AG08396 (cell line): ENCODE measurements at regions not wholly inside any gene's neighbourhood (a gene's known extent, or its start where the extent isn't known, plus 50 kb on each side); places are given as distances from the start of the nearest gene placed in this dataset.
"Not testable (repeated sequence)": the region's sequence is repeated elsewhere in the genome, so short reads cannot be mapped to it uniquely, and the experiment has no call there.

ENCODE experiments used
- DNase-seq: peaks from one replicate; pipeline ENCODE4 v3.0.0; 2012; ENCODE audit warnings: low spot score, mixed read lengths

DNA sequence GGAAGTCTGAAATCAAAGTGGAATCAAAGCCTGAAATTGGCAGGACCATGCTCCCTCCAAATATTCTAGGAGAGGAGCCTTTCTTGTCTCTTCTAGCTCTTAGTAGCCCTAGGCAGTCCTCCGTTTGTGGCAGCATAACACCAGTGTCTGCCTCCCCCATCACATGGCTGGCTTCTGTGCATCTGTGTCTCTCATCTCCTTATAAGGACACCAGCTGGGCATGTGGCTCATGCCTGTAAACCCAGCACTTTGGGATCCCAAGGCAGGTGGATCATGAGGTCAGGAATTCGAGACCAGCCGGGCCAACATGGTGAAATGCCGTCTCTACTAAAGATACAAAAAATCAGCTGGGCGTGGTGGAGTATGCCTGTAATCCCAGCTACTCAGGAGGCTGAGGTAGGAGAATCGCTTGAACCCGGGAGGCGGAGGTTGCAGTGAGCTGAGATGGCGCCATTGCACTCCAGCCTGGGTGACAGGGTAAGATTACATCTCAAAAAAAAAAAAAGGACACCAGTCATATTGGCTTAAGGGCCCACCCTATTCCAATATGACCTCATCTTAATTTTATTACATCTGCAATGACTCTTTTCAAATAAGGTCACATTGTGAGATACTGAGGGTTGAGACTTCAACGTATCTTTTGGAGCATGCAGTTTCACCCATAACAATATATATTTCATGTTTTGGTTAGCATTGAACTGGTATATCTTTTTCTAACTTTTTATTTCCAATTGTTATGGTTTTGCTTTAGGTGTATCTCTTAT, 148.0 kb upstream of the TPM1 start:
- no peak for DNase-seq

DNA sequence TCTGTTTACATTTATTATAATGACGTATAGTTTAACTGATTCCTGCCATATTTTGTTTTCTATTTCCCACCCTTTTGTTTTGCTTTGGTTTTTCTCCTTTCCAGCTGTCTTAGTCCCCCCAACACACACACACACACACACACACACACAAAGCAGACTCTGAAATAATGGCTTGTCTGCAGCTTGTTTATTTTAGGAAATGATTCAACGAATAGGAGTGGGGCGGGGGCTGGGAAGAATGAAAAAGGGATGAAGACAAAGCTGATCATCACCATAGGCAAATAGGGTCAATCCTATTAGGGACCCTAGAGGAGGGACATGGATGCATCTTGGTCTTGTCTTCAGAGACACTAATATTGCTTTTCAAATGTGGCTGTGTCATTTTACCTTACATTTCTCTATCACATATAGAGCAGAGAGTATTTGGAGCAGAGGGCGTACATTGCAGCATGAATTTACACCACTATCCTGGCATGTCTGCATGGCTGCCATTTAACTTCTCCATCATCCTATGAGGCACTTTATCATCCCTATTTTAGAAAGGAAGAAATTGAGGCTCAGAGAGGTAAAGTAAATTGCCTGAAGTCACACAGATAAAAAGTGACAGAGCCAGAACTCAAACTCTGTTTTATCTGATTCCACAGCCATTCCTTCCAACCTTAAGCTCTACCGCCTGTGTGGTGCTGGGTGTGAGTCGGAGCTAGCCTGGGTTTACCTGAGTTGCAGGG, 147.2 kb upstream of the TPM1 start:
- no peak for DNase-seq

DNA sequence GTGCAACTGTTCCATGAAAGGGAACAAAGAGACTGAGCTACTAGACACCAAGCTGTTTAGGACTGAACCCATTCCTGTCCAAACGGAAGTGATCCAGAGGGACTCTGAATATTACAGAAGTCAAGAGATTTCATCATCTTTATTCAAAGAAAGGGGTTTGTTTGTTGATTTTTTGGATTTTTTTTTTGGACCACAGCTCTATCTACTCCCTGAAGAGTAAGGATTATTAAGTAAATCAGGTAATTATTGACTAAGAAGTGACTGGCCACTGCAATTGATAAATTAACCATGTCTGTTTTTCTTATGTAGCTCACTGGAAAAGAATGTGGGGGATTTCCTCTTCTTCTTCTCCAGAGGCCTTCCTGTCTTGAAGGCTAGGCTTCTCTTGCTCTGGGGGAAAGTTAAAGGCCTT, 146.6 kb upstream of the TPM1 start:
- DNase-seq = peak; percentile 38

GRCh38 chr15:62896380-62896866, 146.1 kb upstream of the TPM1 start:
- no peak for DNase-seq

GRCh38 chr15:62896969-62897486, 145.5 kb upstream of the TPM1 start:
- peak; percentile 94 for DNase-seq

DNA sequence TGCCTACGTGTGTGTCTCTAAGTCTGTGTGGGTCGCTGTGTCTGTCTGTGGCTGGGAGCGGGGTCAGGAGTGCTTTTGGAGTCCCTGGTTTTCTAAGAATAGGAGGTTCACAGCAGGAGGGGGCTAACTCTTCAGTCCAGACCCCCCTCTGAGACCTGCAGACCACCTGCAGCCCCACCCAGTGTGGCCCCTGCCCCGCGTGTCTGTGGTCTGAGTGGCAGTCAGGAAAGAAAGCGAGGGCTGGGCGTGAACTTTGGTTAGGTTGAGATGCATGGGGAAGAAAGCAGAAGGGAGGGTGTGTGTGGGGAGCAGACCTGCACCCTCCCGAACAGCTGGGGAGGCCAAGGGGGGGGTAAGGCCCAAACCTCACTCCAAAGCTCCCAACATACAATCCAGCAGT, 144.9 kb upstream of the TPM1 start:
- no peak for DNase-seq

GRCh38 chr15:62899090-62899493, 143.5 kb upstream of the TPM1 start:
- DNase-seq = no peak

DNA sequence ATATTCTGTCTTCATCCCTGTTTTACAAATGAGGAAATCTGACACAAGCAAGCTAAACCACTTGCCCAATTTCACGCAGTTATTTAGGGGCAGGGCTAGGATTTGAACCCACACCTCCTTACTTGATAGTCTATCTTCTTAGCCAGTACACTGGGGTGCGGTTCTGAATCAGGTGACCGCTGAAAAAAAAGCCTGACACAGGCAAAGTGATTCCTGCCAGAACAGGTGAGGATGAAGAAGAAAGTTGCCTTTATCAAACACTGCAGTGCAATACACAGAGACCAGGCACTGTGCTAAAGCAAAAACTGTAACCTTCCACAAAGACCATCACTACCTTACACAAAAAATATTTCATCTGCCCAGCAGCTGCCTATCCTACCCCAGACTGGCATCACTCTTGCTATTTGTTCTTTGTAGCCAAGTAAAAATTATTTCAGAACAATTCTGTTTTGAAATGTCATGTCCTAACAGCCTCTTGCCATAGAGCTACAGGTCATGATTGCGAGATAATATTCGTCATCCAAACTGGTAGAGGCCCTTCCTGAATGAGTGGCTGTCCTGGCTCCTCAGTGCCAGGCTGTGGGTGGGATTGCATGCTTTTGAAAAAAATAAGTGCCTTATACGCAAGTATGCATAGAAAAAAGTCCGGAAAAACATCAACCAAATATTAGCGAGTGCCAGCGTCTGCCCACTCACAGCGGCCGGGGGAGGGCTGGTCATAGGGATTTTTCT, 142.3 kb upstream of the TPM1 start:
- DNase-seq = no peak

GRCh38 chr15:62901087-62901486, 141.5 kb upstream of the TPM1 start:
- no peak for DNase-seq

GRCh38 chr15:62901909-62902546, 140.5 kb upstream of the TPM1 start:
- no peak for DNase-seq

DNA sequence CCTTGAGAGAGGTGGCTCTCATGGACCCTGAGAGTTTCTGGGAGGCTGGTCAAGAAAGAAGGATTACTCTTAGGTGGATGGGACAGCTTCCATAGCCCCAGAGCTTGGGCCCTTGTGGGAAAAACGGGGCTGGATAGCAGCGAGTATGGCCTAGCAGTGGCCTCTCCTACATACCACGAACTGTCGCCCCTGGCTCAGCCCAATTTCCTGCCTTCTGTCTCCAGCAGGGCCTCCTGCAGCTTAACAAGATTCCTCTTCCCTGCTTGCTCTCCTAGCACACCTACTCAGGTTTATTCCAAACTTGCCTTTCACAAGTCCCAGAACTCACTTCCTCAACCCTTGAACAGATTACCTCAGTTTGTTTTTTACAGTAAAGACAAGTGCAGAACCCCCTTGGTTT, 139.7 kb upstream of the TPM1 start:
- DNase-seq = no peak

- DNase-seq = no peak
Measured at GRCh38 chr15:62903437-62903836, 139.1 kb upstream of the TPM1 start.

- DNase-seq = no peak
Measured at GRCh38 chr15:62904041-62904910, 138.3 kb upstream of the TPM1 start.

DNA sequence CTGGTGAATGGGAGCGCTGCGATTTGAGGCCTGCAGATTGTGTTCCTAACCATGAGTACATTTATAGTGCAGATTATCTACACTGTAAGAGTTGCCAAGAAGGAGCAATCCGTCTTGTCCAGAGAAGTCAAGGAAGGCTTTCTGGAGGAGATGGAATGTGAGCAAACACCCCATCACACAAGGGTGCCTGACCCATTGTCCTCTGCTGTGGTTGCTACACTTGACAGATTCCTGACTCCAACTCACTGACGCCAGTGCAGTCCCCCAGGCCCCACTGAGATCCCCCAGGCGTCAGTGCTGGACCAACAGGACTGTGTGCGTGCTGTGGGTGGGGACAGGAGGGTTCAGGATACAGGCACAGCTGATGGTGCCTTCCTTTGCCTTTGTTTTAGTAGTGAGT, 135.9 kb upstream of the TPM1 start:
- no peak for DNase-seq

GRCh38 chr15:62907275-62907674, 135.3 kb upstream of the TPM1 start:
- DNase-seq = no peak

DNA sequence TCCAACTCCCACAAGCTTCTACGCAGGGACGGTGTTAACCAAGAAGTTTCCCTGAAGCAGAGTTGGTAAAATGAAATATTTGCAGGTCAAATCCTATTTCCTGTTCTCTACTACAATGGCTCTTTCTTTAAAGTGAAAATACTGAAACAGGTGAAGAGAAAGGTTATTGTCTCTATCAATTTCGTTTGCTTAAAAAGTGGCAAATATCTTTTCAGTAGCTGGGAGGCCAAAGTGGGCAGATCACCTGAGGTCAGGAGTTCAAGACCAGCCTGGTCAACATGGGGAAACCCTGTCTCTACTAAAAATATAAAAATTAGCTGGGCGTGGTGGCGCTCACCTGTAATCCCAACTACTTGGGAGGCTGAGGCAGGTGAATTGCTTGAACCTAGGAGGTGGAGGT, 134.2 kb upstream of the TPM1 start:
- DNase-seq = not testable (repeated sequence)

DNA sequence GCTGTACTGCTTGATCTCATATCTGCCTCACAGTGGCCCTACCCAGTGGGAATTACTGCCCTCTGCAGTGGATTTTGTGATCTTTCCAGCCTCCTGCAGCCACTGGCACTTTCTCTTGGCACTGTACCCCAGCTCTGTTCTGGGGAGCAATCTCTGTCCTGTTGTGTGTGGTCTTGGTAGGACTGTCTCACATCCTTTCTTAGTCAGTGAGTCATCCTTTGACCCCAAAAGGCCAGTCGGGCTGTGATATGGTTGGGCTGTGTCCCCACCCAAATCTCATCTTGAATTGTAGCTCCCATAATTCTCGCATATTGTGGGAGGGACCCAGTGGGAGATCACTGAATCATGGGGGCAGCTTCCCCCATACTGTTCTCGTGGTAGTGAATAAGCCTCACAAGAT, 133.3 kb upstream of the TPM1 start:
- DNase-seq = no peak

- DNase-seq = no peak
Measured at GRCh38 chr15:62912282-62912681, 130.3 kb upstream of the TPM1 start.

DNA sequence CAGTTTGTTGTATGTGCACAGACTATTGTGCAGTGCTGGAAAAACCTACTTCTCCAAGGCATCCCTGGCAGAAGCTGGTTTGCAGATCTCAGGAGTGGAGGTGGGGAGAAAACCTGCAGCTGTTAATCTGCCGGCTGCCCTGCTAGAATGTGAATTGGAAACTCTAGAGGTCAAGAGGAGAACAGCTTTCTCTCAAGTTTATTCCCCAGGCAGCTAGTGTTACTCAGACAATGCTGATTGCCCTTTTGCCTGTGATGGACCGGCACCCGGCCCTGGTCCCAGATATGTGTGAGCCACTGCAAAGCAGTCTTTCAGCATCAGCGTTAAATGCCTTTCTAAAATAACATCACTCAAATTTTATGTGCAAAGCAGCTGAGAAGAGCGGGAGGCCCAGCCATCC, 129.7 kb upstream of the TPM1 start:
- DNase-seq = no peak

DNA sequence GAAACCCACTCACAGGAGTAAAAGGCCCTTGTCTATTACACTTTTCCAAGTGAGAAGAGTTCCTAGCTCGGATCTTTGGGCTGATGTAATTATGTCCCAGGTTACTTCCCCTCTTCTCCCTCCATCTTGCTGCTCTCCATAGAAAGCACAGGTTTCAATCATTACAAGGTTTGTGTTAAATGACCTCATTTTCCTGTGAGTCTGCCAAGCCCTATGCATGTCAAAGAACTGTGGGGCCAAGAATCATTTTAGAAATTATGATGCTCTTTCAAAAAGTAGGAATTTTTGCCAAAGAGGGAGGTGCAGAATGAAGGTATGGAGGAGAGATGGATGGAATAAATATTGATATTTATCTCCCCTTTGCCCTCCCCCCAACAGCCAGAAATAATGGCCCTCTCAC, 129.3 kb upstream of the TPM1 start:
- no peak for DNase-seq

DNA sequence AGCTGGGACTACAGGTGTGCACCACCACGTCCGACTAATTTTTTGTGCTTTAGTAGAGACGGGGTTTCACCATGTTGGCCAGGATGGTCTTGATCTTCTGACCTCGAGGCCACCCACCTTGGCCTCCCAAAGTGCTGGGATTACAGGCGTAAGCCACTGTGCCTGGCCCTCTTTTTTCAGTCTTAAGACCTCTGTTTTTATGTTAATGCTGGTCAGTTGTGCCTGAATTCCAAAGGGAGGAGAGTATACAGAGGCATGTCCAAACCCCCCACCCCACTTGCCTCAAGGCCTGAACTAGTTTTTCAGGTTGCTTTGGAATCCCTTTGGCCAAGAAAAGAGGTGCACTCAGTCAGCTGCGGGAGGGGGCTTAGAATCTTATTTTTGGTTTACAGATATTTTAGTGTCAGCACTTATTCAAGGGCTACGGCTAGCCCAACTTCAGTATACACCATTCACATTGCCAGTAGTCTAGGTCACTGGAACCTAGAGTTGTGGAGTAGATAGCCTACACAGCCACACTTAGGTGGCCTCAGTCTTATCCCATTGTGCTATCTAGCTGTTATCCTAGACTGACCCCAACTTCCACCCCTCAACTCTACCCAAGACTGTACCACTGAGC, 128.0 kb upstream of the TPM1 start:
- no peak for DNase-seq
